ENCODE measurements at regions not wholly inside any gene's neighbourhood (a gene's known extent, or its start where the extent isn't known, plus 50 kb on each side); places are given as distances from the start of the nearest gene placed in this dataset.

DNA sequence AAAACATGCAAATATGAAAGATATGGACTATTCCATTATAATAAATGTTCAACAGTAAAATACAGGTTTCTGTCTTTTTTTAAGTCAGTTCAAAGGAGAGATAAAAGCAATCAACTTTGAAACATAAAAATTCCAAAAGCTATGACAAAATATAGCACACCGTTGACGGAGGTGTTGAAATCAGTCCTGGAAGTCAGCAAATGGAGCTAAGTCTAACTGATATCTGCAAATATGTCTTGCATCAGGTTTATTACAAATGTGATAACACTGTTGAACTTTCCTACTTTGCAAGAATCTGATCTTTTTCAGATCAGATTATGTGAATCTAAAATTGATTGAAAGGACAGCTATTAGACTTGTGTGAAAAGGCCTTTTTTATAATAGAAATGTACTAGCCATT, 300.7 kb downstream of the SHOX2 start:
- Histone ChIP-seq H3K9ac (ENCODE audit: insufficient read depth in 1 of 2, low read length in 2 of 2) (no peak overlapping the region), H3K27ac (ENCODE audit: low read depth in 1 of 2, low read length in 1 of 2) (no peak overlapping the region), H3K9me3 (ENCODE audit: control insufficient read depth in 4 of 4, insufficient read depth in 3 of 4, low read length in 3 of 4) (no peaks in the 10 kb centered on the region), H3K27me3 (ENCODE audit: control insufficient read depth in 3 of 3, insufficient read depth in 3 of 3, low read length in 2 of 3) (no peaks in the 10 kb centered on the region), H3K36me3 (ENCODE audit: control insufficient read depth in 4 of 4, insufficient read depth in 4 of 4, low read length in 4 of 4) (no peaks in the 10 kb centered on the region), H3K4me3 (no peak overlapping the region), H3K4me1 (ENCODE audit: control insufficient read depth in 5 of 5, insufficient read depth in 5 of 5, low read length in 5 of 5) (no peaks in the 10 kb centered on the region)
- 80 to 90% methylated on average over 2 of the region's 2 CpGs for WGBS, 2 donors
- no peak for DNase-seq
- no peak for TF ChIP-seq CTCF (IDR thresholded peaks at IDR 0.05; ENCODE audit: control extremely low read depth, extremely low read depth)
- no peak for ATAC-seq (ENCODE audit: insufficient read depth, low FRiP score)

DNA sequence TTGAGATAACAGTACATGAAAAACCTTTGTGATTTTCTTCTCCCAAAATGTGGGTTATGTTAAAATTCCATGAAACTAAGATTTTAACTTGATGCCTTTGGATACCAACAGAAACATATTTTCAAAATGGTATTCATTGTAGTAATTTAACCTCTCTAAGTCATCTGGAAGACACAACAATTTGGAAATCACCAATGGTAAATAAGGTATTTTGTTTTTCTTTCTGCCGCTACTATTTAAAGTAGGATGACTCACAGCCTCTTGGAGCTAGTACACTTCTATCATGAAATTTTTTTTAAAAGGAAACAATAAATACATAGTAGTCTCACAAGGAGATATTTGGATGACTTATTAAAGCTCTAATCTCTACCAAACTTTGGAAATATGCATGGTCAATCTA, 291.6 kb upstream of the VEPH1 start:
- WGBS, 2 donors: 73 to 86% methylated on average over 1 of the region's 1 CpG
- Histone ChIP-seq H3K9me3 (ENCODE audit: control insufficient read depth in 4 of 4, insufficient read depth in 3 of 4, low read length in 3 of 4) (no peaks in the 10 kb centered on the region), H3K27ac (ENCODE audit: low read depth in 1 of 2, low read length in 1 of 2) (no peak overlapping the region), H3K4me1 (ENCODE audit: control insufficient read depth in 5 of 5, insufficient read depth in 5 of 5, low read length in 5 of 5) (no peaks in the 10 kb centered on the region), H3K36me3 (ENCODE audit: control insufficient read depth in 4 of 4, insufficient read depth in 4 of 4, low read length in 4 of 4) (no peaks in the 10 kb centered on the region), H3K4me3 (no peak overlapping the region), H3K27me3 (ENCODE audit: control insufficient read depth in 3 of 3, insufficient read depth in 3 of 3, low read length in 2 of 3) (no peaks in the 10 kb centered on the region), H3K9ac (ENCODE audit: insufficient read depth in 1 of 2, low read length in 2 of 2) (no peak overlapping the region)
- ATAC-seq (ENCODE audit: insufficient read depth, low FRiP score) (no peak), DNase-seq (no peak)
- TF ChIP-seq CTCF (IDR thresholded peaks at IDR 0.05; ENCODE audit: control extremely low read depth, extremely low read depth): no peak

DNA sequence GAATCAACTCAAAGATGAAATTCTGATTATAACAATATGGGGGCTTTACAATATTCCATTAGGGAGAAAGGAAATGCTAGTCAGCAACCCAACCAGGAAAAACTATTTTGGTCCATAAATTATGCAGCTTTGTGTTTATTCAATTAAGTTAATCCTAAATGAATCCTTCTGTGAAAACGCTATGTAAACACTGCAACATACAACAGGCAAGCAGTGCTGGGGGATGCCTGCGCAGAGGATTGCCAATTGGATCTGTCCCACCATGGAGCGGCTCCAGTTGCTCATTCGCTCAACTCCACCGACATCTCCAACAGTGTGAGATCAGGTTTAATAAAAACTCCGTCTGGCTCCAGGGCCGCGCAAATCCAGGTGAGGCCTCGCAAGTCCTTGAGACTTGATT, 290.5 kb upstream of the VEPH1 start:
- Histone ChIP-seq H3K9ac (ENCODE audit: insufficient read depth in 1 of 2, low read length in 2 of 2) (no peak overlapping the region), H3K4me3 (no peak overlapping the region), H3K36me3 (ENCODE audit: control insufficient read depth in 4 of 4, insufficient read depth in 4 of 4, low read length in 4 of 4) (no peaks in the 10 kb centered on the region), H3K4me1 (ENCODE audit: control insufficient read depth in 5 of 5, insufficient read depth in 5 of 5, low read length in 5 of 5) (no peaks in the 10 kb centered on the region), H3K27me3 (ENCODE audit: control insufficient read depth in 3 of 3, insufficient read depth in 3 of 3, low read length in 2 of 3) (no peaks in the 10 kb centered on the region), H3K27ac (ENCODE audit: low read depth in 1 of 2, low read length in 1 of 2) (no peak overlapping the region), H3K9me3 (ENCODE audit: control insufficient read depth in 4 of 4, insufficient read depth in 3 of 4, low read length in 3 of 4) (no peaks in the 10 kb centered on the region)
- WGBS, 2 donors: 89 to 94% methylated on average over 9 of the region's 9 CpGs
- TF ChIP-seq CTCF (IDR thresholded peaks at IDR 0.05; ENCODE audit: control extremely low read depth, extremely low read depth): no peak
- ATAC-seq (ENCODE audit: insufficient read depth, low FRiP score) (no peak), DNase-seq (peak in 1 of 3 donors; percentile 4)

GRCh38 chr3:157789162-157789561, 285.9 kb upstream of the VEPH1 start:
- WGBS, 2 donors: 94% methylated on average over 1 of the region's 1 CpG
- no peak for TF ChIP-seq CTCF (IDR thresholded peaks at IDR 0.05; ENCODE audit: control extremely low read depth, extremely low read depth)
- no peak overlapping the region for H3K4me3 ChIP-seq
- H3K4me1 ChIP-seq (ENCODE audit: control insufficient read depth in 5 of 5, insufficient read depth in 5 of 5, low read length in 5 of 5): peaks cover 0 to 1% (median 0%) of the 10 kb centered on the region in 5 donors
- H3K9ac ChIP-seq (ENCODE audit: insufficient read depth in 1 of 2, low read length in 2 of 2): no peak overlapping the region
- H3K27me3 ChIP-seq (ENCODE audit: control insufficient read depth in 3 of 3, insufficient read depth in 3 of 3, low read length in 2 of 3): no peaks in the 10 kb centered on the region
- DNase-seq: no peak
- no peaks in the 10 kb centered on the region for H3K36me3 ChIP-seq (ENCODE audit: control insufficient read depth in 4 of 4, insufficient read depth in 4 of 4, low read length in 4 of 4)
- H3K9me3 ChIP-seq (ENCODE audit: control insufficient read depth in 4 of 4, insufficient read depth in 3 of 4, low read length in 3 of 4): no peaks in the 10 kb centered on the region
- no peak overlapping the region for H3K27ac ChIP-seq (ENCODE audit: low read depth in 1 of 2, low read length in 1 of 2)
- ATAC-seq (ENCODE audit: insufficient read depth, low FRiP score): no peak

Measured in lung (tissue), 11 donors.